GM23338 (cell line): ENCODE measurements at regions not wholly inside any gene's neighbourhood (a gene's known extent, or its start where the extent isn't known, plus 50 kb on each side); places are given as distances from the start of the nearest gene placed in this dataset.

ENCODE experiments used
- ATAC-seq: fragments of 200-7000 bp; cut with Tn5 transposase; 3 replicates; pipeline ENCODE4 v1.9.1; 2020
- DNase-seq: peaks from one replicate; pipeline ENCODE4 v3.0.0-alpha.2; 2015; ENCODE audit warnings: low spot score
- H2AFZ ChIP-seq: fragments of 200-600 bp; sonication (generic); 2 replicates; pipeline ENCODE4 v1.8.0; 2016; ENCODE audit warnings: antibody characterized with exemption, mild to moderate bottlenecking, moderate library complexity
- H3F3A ChIP-seq: fragments of 200-600 bp; sonication (generic); replicated peaks from 2 replicates; pipeline ENCODE4 v1.8.0; 2017; ENCODE audit warnings: antibody characterized with exemption, mixed run types, low read depth
- H3K27ac ChIP-seq: fragments of 200-600 bp; sonication (generic); 2 replicates; pipeline ENCODE4 v1.6.1; 2016; ENCODE audit warnings: low read depth
- H3K27me3 ChIP-seq: fragments of 200-600 bp; sonication (generic); 2 replicates; pipeline ENCODE4 v1.8.0; 2016; ENCODE audit warnings: mild to moderate bottlenecking, mixed run types, moderate library complexity; ENCODE audit not compliant: insufficient read depth
- H3K36me3 ChIP-seq: fragments of 200-600 bp; sonication (generic); 2 replicates; pipeline ENCODE4 v1.8.0; 2016; ENCODE audit warnings: mild to moderate bottlenecking; ENCODE audit not compliant: insufficient read depth
- H3K4me1 ChIP-seq: fragments of 200-600 bp; sonication (generic); 2 replicates; pipeline ENCODE4 v1.8.0; 2016; ENCODE audit warnings: mild to moderate bottlenecking, moderate library complexity; ENCODE audit not compliant: insufficient read depth
- H3K4me2 ChIP-seq: fragments of 200-600 bp; sonication (generic); 2 replicates; pipeline ENCODE4 v1.7.1; 2017; ENCODE audit warnings: mixed run types
- H3K4me3 ChIP-seq: fragments of 200-600 bp; sonication (generic); 2 replicates; pipeline ENCODE4 v1.6.1; 2016; ENCODE audit warnings: mixed run types
- H3K79me2 ChIP-seq: fragments of 200-600 bp; sonication (generic); replicated peaks from 2 replicates; pipeline ENCODE4 v1.8.0; 2017; ENCODE audit warnings: mild to moderate bottlenecking; ENCODE audit not compliant: insufficient read depth
- H3K9me2 ChIP-seq: fragments of 200-600 bp; sonication (generic); 2 replicates; pipeline ENCODE4 v1.8.0; 2017; ENCODE audit not compliant: insufficient read depth
- H4K20me1 ChIP-seq: fragments of 200-600 bp; sonication (generic); replicated peaks from 2 replicates; pipeline ENCODE4 v1.8.0; 2017; ENCODE audit warnings: mild to moderate bottlenecking; ENCODE audit not compliant: insufficient read depth
- H3K27ac Mint-ChIP-seq: 2 replicates; pipeline ENCODE4 v1.8.0; 2020; ENCODE audit warnings: inconsistent platforms, mild to moderate bottlenecking, moderate library complexity, mixed read lengths
- H3K27me3 Mint-ChIP-seq: 3 replicates; pipeline ENCODE4 v1.8.0; 2022; ENCODE audit warnings: low read depth, mild to moderate bottlenecking, moderate library complexity, mixed read lengths, inconsistent platforms; ENCODE audit not compliant: insufficient read depth, poor library complexity
- H3K36me3 Mint-ChIP-seq: 3 replicates; pipeline ENCODE4 v1.8.0; 2021; ENCODE audit warnings: low read depth, mild to moderate bottlenecking, inconsistent platforms, moderate library complexity, mixed read lengths
- H3K4me1 Mint-ChIP-seq: 3 replicates; pipeline ENCODE4 v1.8.0; 2020; ENCODE audit warnings: mild to moderate bottlenecking, inconsistent platforms, mixed read lengths
- H3K4me3 Mint-ChIP-seq: 3 replicates; pipeline ENCODE4 v1.8.0; 2021; ENCODE audit warnings: moderate library complexity, mild to moderate bottlenecking, inconsistent platforms, mixed read lengths
- H3K9me3 Mint-ChIP-seq: 3 replicates; pipeline ENCODE4 v1.8.0; 2020; ENCODE audit warnings: moderate library complexity, mild to moderate bottlenecking, inconsistent platforms, mixed read lengths
- CREB1 ChIP-seq: fragments of 250-450 bp; sonication (Bioruptor Pico); IDR thresholded peaks from 2 replicates; pipeline ENCODE4 v1.5.0; 2020; ENCODE audit warnings: low read depth, mild to moderate bottlenecking, moderate library complexity
- ETS1 ChIP-seq: IDR thresholded peaks from 2 replicates; pipeline ENCODE4 v1.6.1; 2016; ENCODE audit warnings: antibody characterized with exemption
- NANOG ChIP-seq: IDR thresholded peaks from 2 replicates; pipeline ENCODE4 v1.6.1; 2016; ENCODE audit warnings: antibody characterized with exemption, borderline replicate concordance
- REST ChIP-seq: IDR thresholded peaks from one replicate; pipeline ENCODE4 v1.6.1; 2018; ENCODE audit warnings: antibody characterized with exemption; ENCODE audit not compliant: unreplicated experiment
- STAT1 ChIP-seq: IDR thresholded peaks from one replicate; pipeline ENCODE4 v1.6.1; 2016; ENCODE audit warnings: antibody characterized with exemption; ENCODE audit not compliant: unreplicated experiment
- ZNF462 ChIP-seq: fragments of 250-450 bp; sonication (Bioruptor Pico); IDR thresholded peaks from 2 replicates; pipeline ENCODE4 v1.5.0; 2020; ENCODE audit warnings: mild to moderate bottlenecking, moderate library complexity
- TF ChIP-seq, protein P1 (sequence below), 2 experiments: fragments of 200-600 bp in 1 of 2; sonication (generic) in 1 of 2; conservative IDR thresholded peaks; 2 replicates each; pipeline versions ENCODE4 v1.5.1 to v1.6.1; 2016 to 2017; ENCODE audit warnings: antibody characterized with exemption in 2 of 2, low read depth in 2 of 2, mild to moderate bottlenecking in 2 of 2, moderate library complexity in 1 of 2

GRCh38 chr10:9545073-9545472, 1472.6 kb upstream of the CELF2 start:
- Mint-ChIP-seq H3K36me3 (peaks cover 4% of the 10 kb centered on the region; the same call in 1 of the 3 replicates), H3K4me3 (peak overlapping the region; percentile 55), H3K4me1 (peaks cover 20% of the 10 kb centered on the region), H3K9me3 (peaks cover 2% of the 10 kb centered on the region; the same call in 1 of the 3 replicates), H3K27me3 (no peaks in the 10 kb centered on the region), H3K27ac (peak overlapping the region; percentile 97)
- Histone ChIP-seq H3K79me2 (no peaks in the 10 kb centered on the region), H3K4me3 (no peak overlapping the region), H3F3A (no peaks in the 10 kb centered on the region), H2AFZ (no peak overlapping the region), H4K20me1 (no peaks in the 10 kb centered on the region), H3K27me3 (no peaks in the 10 kb centered on the region), H3K4me1 (peaks cover 10% of the 10 kb centered on the region), H3K36me3 (no peaks in the 10 kb centered on the region), H3K4me2 (peak overlapping the region; percentile 3), H3K9me2 (no peaks in the 10 kb centered on the region), H3K27ac (no peak overlapping the region)
- TF ChIP-seq STAT1 (no peak), NANOG (peak; percentile 21; the same call in 1 of the 2 replicates)
- ATAC-seq (peak; percentile 78), DNase-seq (peak; percentile 73)

DNA sequence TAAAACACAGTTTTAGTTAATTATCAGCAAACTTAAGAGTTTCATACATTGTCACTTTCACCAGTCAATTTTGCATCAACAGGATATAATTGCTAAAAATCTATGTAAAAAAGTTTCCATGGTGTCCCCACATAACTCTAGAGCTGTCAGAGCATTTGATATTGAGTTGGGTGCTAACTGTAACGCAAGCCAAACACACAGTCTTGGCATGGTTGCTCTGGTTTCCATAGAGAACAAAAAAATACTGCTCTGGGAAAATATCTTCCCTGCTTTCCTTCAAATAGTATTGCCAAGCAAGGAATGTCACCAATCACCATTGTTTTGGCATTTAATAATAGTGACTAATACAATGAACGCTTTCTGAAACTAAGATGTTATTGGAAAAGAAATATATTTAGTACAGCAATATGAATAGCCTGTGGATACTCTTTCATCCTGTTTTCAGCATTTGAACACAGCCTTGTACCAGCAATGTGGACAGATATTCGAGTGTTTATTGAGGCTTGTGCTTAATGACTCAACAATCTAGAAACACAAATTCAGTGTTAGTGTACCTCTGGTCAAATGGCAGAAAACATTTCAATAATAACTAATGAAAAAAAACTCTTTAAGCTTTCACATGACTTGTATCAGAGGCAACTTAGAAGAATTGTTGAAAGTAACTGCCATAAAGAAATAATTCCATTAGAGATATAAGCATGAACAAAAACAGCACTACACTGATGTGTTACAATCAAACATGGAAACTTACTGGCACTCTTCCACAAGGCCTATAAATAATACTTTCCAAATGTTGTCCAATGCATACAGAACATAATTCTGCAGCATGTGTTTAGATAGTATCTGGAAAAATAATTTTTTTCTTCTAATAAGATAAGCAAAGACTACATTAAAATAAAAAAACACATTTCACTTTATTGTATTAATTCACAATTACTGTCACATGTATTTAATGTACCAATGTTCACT, 1469.5 kb upstream of the CELF2 start:
- Mint-ChIP-seq H3K9me3 (peaks cover 7% of the 10 kb centered on the region), H3K27ac (no peak overlapping the region), H3K4me1 (peaks cover 20% of the 10 kb centered on the region), H3K4me3 (no peak overlapping the region), H3K27me3 (peaks cover 3% of the 10 kb centered on the region), H3K36me3 (peaks cover 8% of the 10 kb centered on the region; the same call in 2 of the 3 replicates)
- Histone ChIP-seq H3K79me2 (no peaks in the 10 kb centered on the region), H3K4me2 (no peak overlapping the region), H3K9me2 (no peaks in the 10 kb centered on the region), H4K20me1 (no peaks in the 10 kb centered on the region), H2AFZ (no peak overlapping the region), H3K27ac (no peak overlapping the region), H3F3A (no peaks in the 10 kb centered on the region), H3K4me3 (no peak overlapping the region), H3K36me3 (peaks cover 3% of the 10 kb centered on the region; the same call in 1 of the 2 replicates), H3K27me3 (no peaks in the 10 kb centered on the region), H3K4me1 (peaks cover 10% of the 10 kb centered on the region)
- ATAC-seq: no peak
- DNase-seq: no peak
- TF ChIP-seq ETS1 (no peak), REST (no peak), CREB1 (CRISPR knock-in tag) (no peak), ZNF462 (CRISPR knock-in tag) (no peak)
- TF ChIP-seq, protein P1, sequence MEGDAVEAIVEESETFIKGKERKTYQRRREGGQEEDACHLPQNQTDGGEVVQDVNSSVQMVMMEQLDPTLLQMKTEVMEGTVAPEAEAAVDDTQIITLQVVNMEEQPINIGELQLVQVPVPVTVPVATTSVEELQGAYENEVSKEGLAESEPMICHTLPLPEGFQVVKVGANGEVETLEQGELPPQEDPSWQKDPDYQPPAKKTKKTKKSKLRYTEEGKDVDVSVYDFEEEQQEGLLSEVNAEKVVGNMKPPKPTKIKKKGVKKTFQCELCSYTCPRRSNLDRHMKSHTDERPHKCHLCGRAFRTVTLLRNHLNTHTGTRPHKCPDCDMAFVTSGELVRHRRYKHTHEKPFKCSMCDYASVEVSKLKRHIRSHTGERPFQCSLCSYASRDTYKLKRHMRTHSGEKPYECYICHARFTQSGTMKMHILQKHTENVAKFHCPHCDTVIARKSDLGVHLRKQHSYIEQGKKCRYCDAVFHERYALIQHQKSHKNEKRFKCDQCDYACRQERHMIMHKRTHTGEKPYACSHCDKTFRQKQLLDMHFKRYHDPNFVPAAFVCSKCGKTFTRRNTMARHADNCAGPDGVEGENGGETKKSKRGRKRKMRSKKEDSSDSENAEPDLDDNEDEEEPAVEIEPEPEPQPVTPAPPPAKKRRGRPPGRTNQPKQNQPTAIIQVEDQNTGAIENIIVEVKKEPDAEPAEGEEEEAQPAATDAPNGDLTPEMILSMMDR (conservative IDR thresholded peaks at IDR 0.05; ENCODE audit: low read depth in 2 of 2): no peak
